Stomach (tissue), 8 donors: ENCODE measurements at regions not wholly inside any gene's neighbourhood (a gene's known extent, or its start where the extent isn't known, plus 50 kb on each side); places are given as distances from the start of the nearest gene placed in this dataset.

Source experiments
- DNase-seq, 2 donors: peaks; one replicate each; pipeline versions ENCODE4 v3.0.0 to v3.0.0-alpha.2; 2013 to 2019
- H3K27ac ChIP-seq, 5 donors: fragments of 200-600 bp in 4 of 5; sonication (generic) in 4 of 5; one replicate each; pipeline ENCODE4 v1.5.1; 2013 to 2019; ENCODE audit warnings: mild to moderate bottlenecking in 1 of 5, moderate library complexity in 1 of 5
- H3K27me3 ChIP-seq, 3 donors: fragments of 200-600 bp; sonication (generic); one replicate each; pipeline ENCODE4 v1.5.1; 2017 to 2019; ENCODE audit warnings: mixed run types in 1 of 3
- H3K36me3 ChIP-seq, 4 donors: fragments of 200-600 bp; sonication (generic); 1 replicate in 3 of 4; 2 replicates in 1 of 4; pipeline ENCODE4 v1.5.1; 2016 to 2019
- H3K4me1 ChIP-seq, 4 donors: fragments of 200-600 bp; sonication (generic); one replicate each; pipeline ENCODE4 v1.5.1; 2016 to 2019
- H3K4me3 ChIP-seq, 4 donors: fragments of 200-600 bp; sonication (generic) in 3 of 4; one replicate each; pipeline ENCODE4 v1.5.1; 2016 to 2019; ENCODE audit warnings: mild to moderate bottlenecking in 1 of 4
- H3K9me3 ChIP-seq, 4 donors: fragments of 200-600 bp; sonication (generic); one replicate each; pipeline ENCODE4 v1.5.1; 2016 to 2019
- EP300 ChIP-seq: sonication (generic); formaldehyde crosslinking; IDR thresholded peaks from one replicate; pipeline ENCODE4 v1.6.1; 2017; ENCODE audit warnings: antibody characterized with exemption
- POLR2A ChIP-seq, 4 donors: fragments of 450-650 bp; IDR thresholded peaks; one replicate each; pipeline ENCODE4 v1.6.1; 2016; ENCODE audit warnings: antibody characterized with exemption in 4 of 4, control low read depth in 2 of 4, mild to moderate bottlenecking in 1 of 4, moderate library complexity in 1 of 4
- POLR2AphosphoS5 ChIP-seq, 3 donors: sonication (generic); formaldehyde crosslinking; IDR thresholded peaks; one replicate each; pipeline ENCODE4 v1.6.1; 2016; ENCODE audit warnings: antibody characterized with exemption in 3 of 3
- WGBS, 5 donors: extraction: QIAGEN DNeasy Blood & Tissue Kit in 3 of 5; methylation state at CpG; one replicate each; pipeline versions ENCODE4 v1.1.5 to v1.1.7; 2013 to 2018; 5-methylcytosine and 5-hydroxymethylcytosine counted together
- intact Hi-C: fragments of 100-400 bp; cut with DNase I; formaldehyde crosslinking; loops from one replicate; pipeline ENCODE4 v1.15.1; 2023; ENCODE audit warnings: low total_unique reads
- TF ChIP-seq, protein P1 (sequence below), 7 experiments: fragments of 450-650 bp in 4 of 7; fragments of 200-600 bp in 3 of 7; sonication (generic) in 3 of 7; IDR thresholded peaks; one replicate each; pipeline ENCODE4 v1.5.1; 2016 to 2019; ENCODE audit warnings: antibody characterized with exemption in 7 of 7, control low read depth in 2 of 7, mild to moderate bottlenecking in 1 of 7
- donor health status: healthy with polysubstance abuse.
- donor health status: Bipolar disorder and iron deficiency.
- donor health status: healthy.

DNA sequence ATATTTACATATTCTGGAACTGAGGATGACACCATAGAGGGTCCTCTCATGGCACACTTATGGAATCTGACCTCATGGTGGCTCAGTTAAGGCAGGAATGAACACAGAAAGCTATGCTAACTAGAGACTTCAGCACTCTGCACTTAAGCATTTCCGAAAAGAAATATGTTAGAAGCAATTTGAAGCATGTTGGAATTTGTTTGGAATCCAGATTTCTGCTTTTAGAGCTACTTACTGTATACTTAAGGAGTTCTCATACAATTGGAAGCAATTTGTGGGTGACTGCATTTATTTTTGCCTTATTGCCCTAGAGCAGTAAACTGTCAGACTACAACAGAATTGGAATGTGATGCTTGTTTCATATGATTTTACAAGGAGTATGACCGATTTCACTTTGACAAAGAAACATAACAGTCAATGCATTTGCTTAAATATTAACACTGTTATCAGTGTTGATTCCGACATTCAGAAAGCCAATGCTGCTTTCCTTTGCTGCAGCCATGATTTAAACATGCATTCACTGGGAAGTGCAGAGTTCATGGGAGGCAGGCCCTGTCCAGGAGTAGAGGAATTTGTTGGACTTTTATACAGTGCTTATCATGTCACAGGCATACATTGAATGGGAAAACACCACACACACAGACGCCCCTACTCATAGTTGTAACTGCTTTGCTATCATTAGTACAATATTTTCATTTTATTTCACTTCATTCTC lies 244.4 kb downstream of the SAMD5 start:
- H3K27ac ChIP-seq: no peak overlapping the region
- intact Hi-C loops: no loop called here
- DNase-seq: no peak
- no peaks in the 10 kb centered on the region for H3K36me3 ChIP-seq
- TF ChIP-seq EP300 (no peak), POLR2AphosphoS5 (IDR thresholded peaks at IDR 0.05) (no peak), POLR2A (IDR thresholded peaks at IDR 0.05) (no peak)
- TF ChIP-seq, protein P1, sequence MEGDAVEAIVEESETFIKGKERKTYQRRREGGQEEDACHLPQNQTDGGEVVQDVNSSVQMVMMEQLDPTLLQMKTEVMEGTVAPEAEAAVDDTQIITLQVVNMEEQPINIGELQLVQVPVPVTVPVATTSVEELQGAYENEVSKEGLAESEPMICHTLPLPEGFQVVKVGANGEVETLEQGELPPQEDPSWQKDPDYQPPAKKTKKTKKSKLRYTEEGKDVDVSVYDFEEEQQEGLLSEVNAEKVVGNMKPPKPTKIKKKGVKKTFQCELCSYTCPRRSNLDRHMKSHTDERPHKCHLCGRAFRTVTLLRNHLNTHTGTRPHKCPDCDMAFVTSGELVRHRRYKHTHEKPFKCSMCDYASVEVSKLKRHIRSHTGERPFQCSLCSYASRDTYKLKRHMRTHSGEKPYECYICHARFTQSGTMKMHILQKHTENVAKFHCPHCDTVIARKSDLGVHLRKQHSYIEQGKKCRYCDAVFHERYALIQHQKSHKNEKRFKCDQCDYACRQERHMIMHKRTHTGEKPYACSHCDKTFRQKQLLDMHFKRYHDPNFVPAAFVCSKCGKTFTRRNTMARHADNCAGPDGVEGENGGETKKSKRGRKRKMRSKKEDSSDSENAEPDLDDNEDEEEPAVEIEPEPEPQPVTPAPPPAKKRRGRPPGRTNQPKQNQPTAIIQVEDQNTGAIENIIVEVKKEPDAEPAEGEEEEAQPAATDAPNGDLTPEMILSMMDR (IDR thresholded peaks at IDR 0.05): no peak
- 21 to 42% (median 39%) methylated on average over 4 of the region's 4 CpGs for WGBS, 5 donors
- peaks cover 0 to 7% (median 4%) of the 10 kb centered on the region in 4 donors for H3K4me1 ChIP-seq
- H3K27me3 ChIP-seq: no peaks in the 10 kb centered on the region
- H3K9me3 ChIP-seq: peaks cover 0 to 6% (median 2%) of the 10 kb centered on the region in 4 donors
- no peak overlapping the region for H3K4me3 ChIP-seq

DNA sequence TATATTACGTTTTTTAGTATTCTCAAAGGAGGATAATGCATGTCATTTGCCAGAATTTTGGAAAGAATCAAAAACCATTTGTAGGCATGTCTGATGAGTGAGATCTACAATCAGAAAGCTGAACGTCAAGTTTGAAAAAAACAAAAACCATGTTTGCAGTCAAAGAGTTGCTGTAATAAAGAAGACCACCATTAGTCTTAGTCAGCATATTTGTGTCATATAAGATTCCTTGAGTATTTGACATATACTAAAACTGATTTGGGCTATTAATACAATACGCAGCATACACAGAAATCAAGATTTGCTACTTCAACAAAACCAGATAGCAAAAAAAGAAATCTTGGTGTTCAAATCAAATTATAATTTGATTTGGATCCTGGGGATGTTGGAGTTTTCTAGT lies 247.5 kb downstream of the SAMD5 start:
- WGBS, 5 donors: 85 to 92% (median 89%) methylated on average over 3 of the region's 3 CpGs
- peaks cover 0 to 12% (median 4%) of the 10 kb centered on the region in 4 donors for H3K4me1 ChIP-seq
- H3K4me3 ChIP-seq: no peak overlapping the region
- no peaks in the 10 kb centered on the region for H3K36me3 ChIP-seq
- H3K27me3 ChIP-seq: no peaks in the 10 kb centered on the region
- DNase-seq: no peak
- no peak for TF ChIP-seq POLR2AphosphoS5 (IDR thresholded peaks at IDR 0.05)
- TF ChIP-seq POLR2A (IDR thresholded peaks at IDR 0.05): no peak
- no peak for TF ChIP-seq EP300
- TF ChIP-seq, protein P1 (IDR thresholded peaks at IDR 0.05): no peak
- intact Hi-C loops: no loop called here
- H3K27ac ChIP-seq: no peak overlapping the region
- H3K9me3 ChIP-seq: peaks cover 0 to 6% (median 2%) of the 10 kb centered on the region in 4 donors

- no peak for DNase-seq
- Histone ChIP-seq H3K27me3 (no peaks in the 10 kb centered on the region), H3K9me3 (peaks cover 0 to 6% (median 2%) of the 10 kb centered on the region in 4 donors), H3K36me3 (no peaks in the 10 kb centered on the region), H3K4me3 (no peak overlapping the region), H3K4me1 (peaks cover 0 to 12% (median 4%) of the 10 kb centered on the region in 4 donors), H3K27ac (no peak overlapping the region)
- TF ChIP-seq POLR2AphosphoS5 (IDR thresholded peaks at IDR 0.05) (no peak), EP300 (no peak), POLR2A (IDR thresholded peaks at IDR 0.05) (no peak)
- TF ChIP-seq, protein P1 (IDR thresholded peaks at IDR 0.05): no peak
- intact Hi-C loops: no loop called here
- WGBS, 5 donors: 68 to 85% (median 75%) methylated on average over 3 of the region's 3 CpGs
Measured at GRCh38 chr6:147756891-147757290, 248.4 kb downstream of the SAMD5 start.

- no peak for DNase-seq
- Histone ChIP-seq H3K4me1 (peaks cover 0 to 12% (median 4%) of the 10 kb centered on the region in 4 donors), H3K4me3 (no peak overlapping the region), H3K27me3 (no peaks in the 10 kb centered on the region), H3K36me3 (no peaks in the 10 kb centered on the region), H3K27ac (no peak overlapping the region), H3K9me3 (peaks cover 0 to 6% (median 2%) of the 10 kb centered on the region in 4 donors)
- TF ChIP-seq POLR2AphosphoS5 (IDR thresholded peaks at IDR 0.05) (no peak), POLR2A (IDR thresholded peaks at IDR 0.05) (no peak), EP300 (no peak)
- TF ChIP-seq, protein P1 (IDR thresholded peaks at IDR 0.05): no peak
- intact Hi-C loops: no loop called here
Measured at GRCh38 chr6:147757291-147757690, 248.8 kb downstream of the SAMD5 start.
